ENCODE measurements at regions not wholly inside any gene's neighbourhood (a gene's known extent, or its start where the extent isn't known, plus 50 kb on each side); places are given as distances from the start of the nearest gene placed in this dataset.

GRCh38 chr1:166544036-166544435, 295.2 kb upstream of the POGK start:
- DNase-seq = no peak
- Histone ChIP-seq H3K36me3 (ENCODE audit: low read depth) (no peaks in the 10 kb centered on the region), H3K9me2 (ENCODE audit: insufficient read depth) (no peaks in the 10 kb centered on the region), H3K4me1 (ENCODE audit: insufficient read depth) (no peaks in the 10 kb centered on the region), H4K20me1 (ENCODE audit: insufficient read depth) (no peaks in the 10 kb centered on the region), H3K9ac (no peak overlapping the region), H3K4me2 (ENCODE audit: unreplicated experiment) (no peak overlapping the region), H3K27ac (no peak overlapping the region), H2AFZ (no peak overlapping the region), H3K79me2 (ENCODE audit: insufficient read depth) (no peaks in the 10 kb centered on the region), H3K4me3 (no peak overlapping the region), H3K27me3 (replicated peaks; ENCODE audit: insufficient read depth) (no peaks in the 10 kb centered on the region), H3K9me3 (ENCODE audit: low read depth) (no peaks in the 10 kb centered on the region), H3F3A (ENCODE audit: insufficient read depth) (no peaks in the 10 kb centered on the region)
- in situ Hi-C loops (cut with MboI) = no loop called here
- no peak for TF ChIP-seq EZH2 (IDR thresholded peaks at IDR 0.05; ENCODE audit: insufficient read depth, poor library complexity, severe bottlenecking)
- no peak for TF ChIP-seq EZH2phosphoT487 (IDR thresholded peaks at IDR 0.05; ENCODE audit: insufficient read depth, low read depth)
- WGBS, 2 experiments (ENCODE audit: low coverage in 1 of 2, low lambda C conversion rate in 2 of 2, missing lambda C conversion rate in 2 of 2) = 33 to 48% methylated on average over 1 of the region's 1 CpG

DNA sequence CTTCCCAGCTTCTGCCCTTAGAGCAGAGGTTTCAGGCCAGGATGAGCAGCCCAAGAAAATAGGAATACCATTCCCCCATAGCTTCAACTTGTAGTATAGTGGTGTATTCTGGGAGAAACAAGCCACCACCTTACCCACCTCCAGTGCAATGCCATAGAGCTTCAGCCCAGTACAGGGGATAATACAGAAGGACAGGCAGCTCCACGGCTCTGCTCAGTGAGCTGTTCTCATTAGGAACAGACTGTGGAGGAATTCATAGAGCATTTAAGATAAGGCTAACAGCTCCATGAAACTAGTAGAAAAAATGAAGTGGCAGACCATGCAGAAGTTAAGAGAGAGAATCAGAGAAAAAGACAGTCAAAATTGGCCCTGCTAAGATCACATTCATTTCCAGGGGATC, 294.7 kb upstream of the POGK start:
- H4K20me1 ChIP-seq (ENCODE audit: insufficient read depth) = no peaks in the 10 kb centered on the region
- no peaks in the 10 kb centered on the region for H3K4me1 ChIP-seq (ENCODE audit: insufficient read depth)
- no peaks in the 10 kb centered on the region for H3K36me3 ChIP-seq (ENCODE audit: low read depth)
- H3K4me2 ChIP-seq (ENCODE audit: unreplicated experiment) = no peak overlapping the region
- TF ChIP-seq EZH2 (IDR thresholded peaks at IDR 0.05; ENCODE audit: insufficient read depth, poor library complexity, severe bottlenecking) (no peak), EZH2phosphoT487 (IDR thresholded peaks at IDR 0.05; ENCODE audit: insufficient read depth, low read depth) (no peak)
- H3K9me3 ChIP-seq (ENCODE audit: low read depth) = no peaks in the 10 kb centered on the region
- H2AFZ ChIP-seq = no peak overlapping the region
- no peak for DNase-seq
- in situ Hi-C loops (cut with MboI) = no loop called here
- no peaks in the 10 kb centered on the region for H3K27me3 ChIP-seq (replicated peaks; ENCODE audit: insufficient read depth)
- no peak overlapping the region for H3K9ac ChIP-seq
- H3K27ac ChIP-seq = no peak overlapping the region
- 3 to 7% methylated on average over 1 of the region's 1 CpG for WGBS, 2 experiments (ENCODE audit: low coverage in 1 of 2, low lambda C conversion rate in 2 of 2, missing lambda C conversion rate in 2 of 2)
- H3K9me2 ChIP-seq (ENCODE audit: insufficient read depth) = no peaks in the 10 kb centered on the region
- no peak overlapping the region for H3K4me3 ChIP-seq
- H3F3A ChIP-seq (ENCODE audit: insufficient read depth) = no peaks in the 10 kb centered on the region
- no peaks in the 10 kb centered on the region for H3K79me2 ChIP-seq (ENCODE audit: insufficient read depth)

GRCh38 chr1:166552706-166553105, 286.6 kb upstream of the POGK start:
- H2AFZ ChIP-seq = no peak overlapping the region
- no peaks in the 10 kb centered on the region for H4K20me1 ChIP-seq (ENCODE audit: insufficient read depth)
- 0% methylated on average over 1 of the region's 1 CpG for WGBS, 2 experiments (ENCODE audit: low coverage in 1 of 2, low lambda C conversion rate in 2 of 2, missing lambda C conversion rate in 2 of 2)
- no peak overlapping the region for H3K4me3 ChIP-seq
- in situ Hi-C loops (cut with MboI) = no loop called here
- no peak for DNase-seq
- H3K4me2 ChIP-seq (ENCODE audit: unreplicated experiment) = no peak overlapping the region
- H3K9me3 ChIP-seq (ENCODE audit: low read depth) = no peaks in the 10 kb centered on the region
- no peaks in the 10 kb centered on the region for H3K4me1 ChIP-seq (ENCODE audit: insufficient read depth)
- H3K36me3 ChIP-seq (ENCODE audit: low read depth) = no peaks in the 10 kb centered on the region
- H3K27me3 ChIP-seq (replicated peaks; ENCODE audit: insufficient read depth) = no peaks in the 10 kb centered on the region
- no peaks in the 10 kb centered on the region for H3F3A ChIP-seq (ENCODE audit: insufficient read depth)
- no peak overlapping the region for H3K27ac ChIP-seq
- H3K9me2 ChIP-seq (ENCODE audit: insufficient read depth) = no peaks in the 10 kb centered on the region
- H3K79me2 ChIP-seq (ENCODE audit: insufficient read depth) = no peaks in the 10 kb centered on the region
- no peak overlapping the region for H3K9ac ChIP-seq
- no peak for TF ChIP-seq EZH2phosphoT487 (IDR thresholded peaks at IDR 0.05; ENCODE audit: insufficient read depth, low read depth)
- no peak for TF ChIP-seq EZH2 (IDR thresholded peaks at IDR 0.05; ENCODE audit: insufficient read depth, poor library complexity, severe bottlenecking)

DNA sequence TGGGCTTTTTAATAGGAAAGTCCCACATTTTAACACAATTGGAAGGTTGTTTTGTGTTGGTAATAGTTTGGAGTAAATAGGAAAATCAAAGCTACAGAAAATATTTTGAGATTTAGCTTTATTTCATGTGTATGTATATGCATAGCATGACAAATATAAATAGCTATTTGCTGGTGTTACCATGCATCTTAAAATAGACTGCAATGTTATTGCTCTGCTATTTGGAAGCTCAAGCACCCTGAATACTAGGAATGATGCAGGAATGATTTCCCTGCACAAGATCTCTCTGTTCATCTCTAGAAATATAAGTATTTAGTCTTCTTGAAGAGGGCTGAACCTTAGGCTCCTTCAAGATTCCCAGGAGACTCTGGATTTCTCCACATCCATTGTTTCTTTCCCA, 268.3 kb upstream of the POGK start:
- H2AFZ ChIP-seq = no peak overlapping the region
- H4K20me1 ChIP-seq (ENCODE audit: insufficient read depth) = no peaks in the 10 kb centered on the region
- no peaks in the 10 kb centered on the region for H3K4me1 ChIP-seq (ENCODE audit: insufficient read depth)
- no peak overlapping the region for H3K9ac ChIP-seq
- H3K4me2 ChIP-seq (ENCODE audit: unreplicated experiment) = no peak overlapping the region
- no peak overlapping the region for H3K27ac ChIP-seq
- no peaks in the 10 kb centered on the region for H3K79me2 ChIP-seq (ENCODE audit: insufficient read depth)
- H3K9me2 ChIP-seq (ENCODE audit: insufficient read depth) = no peaks in the 10 kb centered on the region
- no peaks in the 10 kb centered on the region for H3K36me3 ChIP-seq (ENCODE audit: low read depth)
- DNase-seq = no peak
- H3K27me3 ChIP-seq (replicated peaks; ENCODE audit: insufficient read depth) = no peaks in the 10 kb centered on the region
- in situ Hi-C loops (cut with MboI) = no loop called here
- no peak overlapping the region for H3K4me3 ChIP-seq
- H3K9me3 ChIP-seq (ENCODE audit: low read depth) = no peaks in the 10 kb centered on the region
- TF ChIP-seq EZH2phosphoT487 (IDR thresholded peaks at IDR 0.05; ENCODE audit: insufficient read depth, low read depth) = no peak
- no peak for TF ChIP-seq EZH2 (IDR thresholded peaks at IDR 0.05; ENCODE audit: insufficient read depth, poor library complexity, severe bottlenecking)
- H3F3A ChIP-seq (ENCODE audit: insufficient read depth) = no peaks in the 10 kb centered on the region

DNA sequence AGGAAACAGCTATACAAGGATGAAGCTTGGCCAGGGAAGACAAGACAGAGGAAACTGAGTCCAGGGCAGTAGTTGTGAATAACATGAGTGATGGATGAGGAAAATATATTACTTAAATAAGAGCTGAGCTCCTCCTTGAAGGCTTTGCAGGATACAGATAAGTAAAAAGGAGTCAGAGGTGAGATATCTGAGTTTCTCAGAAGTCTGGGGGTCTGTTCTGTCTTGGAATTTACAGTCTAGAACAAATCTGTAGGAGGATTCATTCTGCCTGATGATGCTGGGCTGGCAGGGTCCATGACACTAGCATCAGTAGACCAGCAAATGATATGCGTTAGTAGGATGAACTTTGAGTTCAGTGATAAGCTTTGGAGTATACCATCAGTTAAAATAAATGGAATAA, 266.1 kb upstream of the POGK start:
- Histone ChIP-seq H2AFZ (no peak overlapping the region), H3K27ac (no peak overlapping the region), H3F3A (ENCODE audit: insufficient read depth) (no peaks in the 10 kb centered on the region), H3K4me1 (ENCODE audit: insufficient read depth) (no peaks in the 10 kb centered on the region), H3K4me3 (no peak overlapping the region), H3K9me2 (ENCODE audit: insufficient read depth) (no peaks in the 10 kb centered on the region), H3K9me3 (ENCODE audit: low read depth) (no peaks in the 10 kb centered on the region), H4K20me1 (ENCODE audit: insufficient read depth) (no peaks in the 10 kb centered on the region), H3K4me2 (ENCODE audit: unreplicated experiment) (no peak overlapping the region), H3K36me3 (ENCODE audit: low read depth) (no peaks in the 10 kb centered on the region), H3K79me2 (ENCODE audit: insufficient read depth) (no peaks in the 10 kb centered on the region), H3K27me3 (replicated peaks; ENCODE audit: insufficient read depth) (no peaks in the 10 kb centered on the region), H3K9ac (no peak overlapping the region)
- WGBS, 2 experiments (ENCODE audit: low coverage in 1 of 2, low lambda C conversion rate in 2 of 2, missing lambda C conversion rate in 2 of 2) = 31 to 35% methylated on average over 1 of the region's 1 CpG
- in situ Hi-C loops (cut with MboI) = no loop called here
- no peak for TF ChIP-seq EZH2 (IDR thresholded peaks at IDR 0.05; ENCODE audit: insufficient read depth, poor library complexity, severe bottlenecking)
- no peak for TF ChIP-seq EZH2phosphoT487 (IDR thresholded peaks at IDR 0.05; ENCODE audit: insufficient read depth, low read depth)
- no peak for DNase-seq

Measured in GM23248 (cell line).